ENCODE measurements at regions not wholly inside any gene's neighbourhood (a gene's known extent, or its start where the extent isn't known, plus 50 kb on each side); places are given as distances from the start of the nearest gene placed in this dataset.

GRCh38 chr4:45971108-45971507, 152.7 kb downstream of the GABRG1 start:
- peak in 1 of 4 donors; percentile 12 for TF ChIP-seq CTCF (IDR thresholded peaks at IDR 0.05)
- TF ChIP-seq POLR2A (IDR thresholded peaks at IDR 0.05) = no peak

All from right lobe of liver (tissue), 4 donors.